Keratinocyte (primary cell): ENCODE measurements at regions not wholly inside any gene's neighbourhood (a gene's known extent, or its start where the extent isn't known, plus 50 kb on each side); places are given as distances from the start of the nearest gene placed in this dataset.

Source experiments
- DNase-seq: peaks from one replicate; pipeline ENCODE4 v3.0.0-alpha.2; 2011; ENCODE audit warnings: low read depth, missing footprints, low spot score
- FAIRE-seq: peaks from 2 replicates; lab custom pipeline; 2011; peaks lifted over from hg19 to GRCh38; lab: Jason Lieb, UNC
- H2AFZ ChIP-seq: 2 replicates; pipeline ENCODE4 v1.6.0; 2012; ENCODE audit warnings: low read length, control low read depth, inconsistent platforms; ENCODE audit not compliant: control insufficient read depth
- H3K27ac ChIP-seq: 2 replicates; pipeline ENCODE4 v1.5.1; 2011; ENCODE audit warnings: low read length; ENCODE audit not compliant: control insufficient read depth, insufficient read depth
- H3K27me3 ChIP-seq: 3 replicates; pipeline ENCODE4 v1.6.0; 2011; ENCODE audit warnings: low read length; ENCODE audit not compliant: control insufficient read depth, insufficient read depth; ENCODE audit errors: extremely low read depth
- H3K36me3 ChIP-seq, 2 experiments: 2 replicates in 1 of 2; 3 replicates in 1 of 2; pipeline ENCODE4 v1.5.1; 2011; ENCODE audit warnings: low read length in 2 of 2, mild to moderate bottlenecking in 1 of 2; ENCODE audit not compliant: control insufficient read depth in 2 of 2, insufficient read depth in 2 of 2; ENCODE audit errors: extremely low read depth in 1 of 2
- H3K4me1 ChIP-seq: 3 replicates; pipeline ENCODE4 v1.5.1; 2011; ENCODE audit warnings: low read length; ENCODE audit not compliant: control insufficient read depth, insufficient read depth; ENCODE audit errors: extremely low read depth
- H3K4me2 ChIP-seq: 3 replicates; pipeline ENCODE4 v1.6.0; 2011; ENCODE audit warnings: low read depth, low read length; ENCODE audit not compliant: control insufficient read depth, insufficient read depth; ENCODE audit errors: extremely low read depth
- H3K4me3 ChIP-seq, 3 experiments: fragments of 200-600 bp in 1 of 3; sonication (generic) in 1 of 3; 2 replicates in 2 of 3; 3 replicates in 1 of 3; pipeline ENCODE4 v1.5.1; 2011 to 2016; ENCODE audit warnings: low read length in 3 of 3, mild to moderate bottlenecking in 3 of 3, control low read depth in 2 of 3, inconsistent platforms in 1 of 3, low read depth in 1 of 3, mixed read lengths in 1 of 3, mixed run types in 1 of 3, moderate library complexity in 1 of 3; ENCODE audit not compliant: control insufficient read depth in 2 of 3, insufficient read depth in 2 of 3; ENCODE audit errors: extremely low read depth in 1 of 3
- H3K79me2 ChIP-seq: 2 replicates; pipeline ENCODE4 v1.6.0; 2012; ENCODE audit warnings: low read length; ENCODE audit not compliant: control insufficient read depth, insufficient read depth
- H3K9ac ChIP-seq: 3 replicates; pipeline ENCODE4 v1.6.0; 2011; ENCODE audit warnings: low read length; ENCODE audit not compliant: control insufficient read depth, insufficient read depth; ENCODE audit errors: extremely low read depth
- H3K9me1 ChIP-seq: 3 replicates; pipeline ENCODE4 v1.6.0; 2011; ENCODE audit warnings: low read length; ENCODE audit not compliant: control insufficient read depth, insufficient read depth; ENCODE audit errors: extremely low read depth
- H3K9me3 ChIP-seq: 2 replicates; pipeline ENCODE4 v1.5.1; 2012; ENCODE audit warnings: low read depth, low read length; ENCODE audit not compliant: control insufficient read depth
- H4K20me1 ChIP-seq: 3 replicates; pipeline ENCODE4 v1.6.0; 2011; ENCODE audit warnings: low read length; ENCODE audit not compliant: control insufficient read depth, insufficient read depth; ENCODE audit errors: extremely low read depth
- EZH2 ChIP-seq: IDR thresholded peaks from one replicate; pipeline ENCODE4 v1.6.1; 2012; ENCODE audit warnings: inconsistent platforms, mild to moderate bottlenecking, low read length, moderate library complexity
- dilution Hi-C: fragments of 300-500 bp; cut with MboI; formaldehyde crosslinking; loops from one replicate; pipeline ENCODE4 v1.7.0; 2020; ENCODE audit warnings: low sequenced_read_pairs; ENCODE audit not compliant: extremely low pct_ligation_motif_present
- TF ChIP-seq, protein P1 (sequence below), 3 experiments: IDR thresholded peaks in 1 of 3; conservative IDR thresholded peaks in 1 of 3; optimal IDR thresholded peaks in 1 of 3; 2 replicates in 2 of 3; 3 replicates in 1 of 3; pipeline versions ENCODE3 to v1.5.1; 2011; ENCODE audit warnings: low read length in 3 of 3, mild to moderate bottlenecking in 3 of 3, moderate library complexity in 2 of 3, control low read depth in 1 of 3, inconsistent platforms in 1 of 3; ENCODE audit not compliant: insufficient read depth in 2 of 3; ENCODE audit errors: extremely low read depth in 1 of 3

DNA sequence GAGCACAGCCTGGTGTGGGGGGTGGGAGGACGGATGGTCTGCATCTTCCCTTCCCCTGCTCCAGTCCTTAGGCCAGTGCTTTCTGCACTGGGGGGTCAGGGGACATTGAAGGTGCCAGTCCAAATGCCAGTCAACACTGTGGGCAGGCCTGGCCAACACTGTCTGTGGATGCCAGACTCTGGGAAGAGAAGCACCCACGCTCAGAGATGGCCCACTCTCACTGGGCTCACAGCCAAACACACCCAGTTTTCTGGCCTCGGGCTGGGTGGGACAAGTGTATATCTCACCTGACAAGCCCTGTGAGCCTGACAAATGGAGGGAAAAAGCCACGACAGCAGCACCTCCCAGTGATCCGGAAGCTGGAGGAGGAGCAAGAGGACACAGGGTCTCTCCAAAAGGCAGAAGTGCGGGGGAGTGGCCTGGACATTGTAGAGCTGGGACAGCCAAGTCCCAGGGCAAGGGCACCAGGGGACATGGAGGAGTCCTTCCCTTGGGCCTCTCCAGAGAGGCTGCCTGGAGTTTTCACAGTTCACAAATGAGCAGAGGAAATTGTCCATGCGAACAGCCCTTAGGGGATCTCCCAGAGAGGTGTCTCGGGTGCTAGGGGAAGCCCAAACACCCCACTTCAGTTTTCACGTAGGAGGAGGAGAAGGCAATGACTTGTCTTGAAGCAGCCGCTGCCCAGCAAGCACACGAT lies 79.3 kb downstream of the SDC1 start:
- DNase-seq (no peak), FAIRE-seq (no peak)
- H3K9me3 ChIP-seq, result no peaks in the 10 kb centered on the region
- H3K27me3 ChIP-seq, result no peaks in the 10 kb centered on the region
- dilution Hi-C loops, result no loop called here
- no peak overlapping the region for H3K4me2 ChIP-seq
- TF ChIP-seq EZH2, result no peak
- TF ChIP-seq, protein P1, sequence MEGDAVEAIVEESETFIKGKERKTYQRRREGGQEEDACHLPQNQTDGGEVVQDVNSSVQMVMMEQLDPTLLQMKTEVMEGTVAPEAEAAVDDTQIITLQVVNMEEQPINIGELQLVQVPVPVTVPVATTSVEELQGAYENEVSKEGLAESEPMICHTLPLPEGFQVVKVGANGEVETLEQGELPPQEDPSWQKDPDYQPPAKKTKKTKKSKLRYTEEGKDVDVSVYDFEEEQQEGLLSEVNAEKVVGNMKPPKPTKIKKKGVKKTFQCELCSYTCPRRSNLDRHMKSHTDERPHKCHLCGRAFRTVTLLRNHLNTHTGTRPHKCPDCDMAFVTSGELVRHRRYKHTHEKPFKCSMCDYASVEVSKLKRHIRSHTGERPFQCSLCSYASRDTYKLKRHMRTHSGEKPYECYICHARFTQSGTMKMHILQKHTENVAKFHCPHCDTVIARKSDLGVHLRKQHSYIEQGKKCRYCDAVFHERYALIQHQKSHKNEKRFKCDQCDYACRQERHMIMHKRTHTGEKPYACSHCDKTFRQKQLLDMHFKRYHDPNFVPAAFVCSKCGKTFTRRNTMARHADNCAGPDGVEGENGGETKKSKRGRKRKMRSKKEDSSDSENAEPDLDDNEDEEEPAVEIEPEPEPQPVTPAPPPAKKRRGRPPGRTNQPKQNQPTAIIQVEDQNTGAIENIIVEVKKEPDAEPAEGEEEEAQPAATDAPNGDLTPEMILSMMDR (optimal IDR thresholded peaks at IDR 0.05 in 1 of 3, IDR thresholded peaks at IDR 0.05 in 1 of 3, conservative IDR thresholded peaks at IDR 0.05 in 1 of 3; ENCODE audit: extremely low read depth in 1 of 3, insufficient read depth in 2 of 3, low read length in 3 of 3), result no peak
- no peak overlapping the region for H3K4me3 ChIP-seq
- H3K79me2 ChIP-seq, result no peaks in the 10 kb centered on the region
- H3K36me3 ChIP-seq, result no peaks in the 10 kb centered on the region
- peaks cover 40% of the 10 kb centered on the region for H3K4me1 ChIP-seq
- H4K20me1 ChIP-seq, result no peaks in the 10 kb centered on the region
- no peak overlapping the region for H3K9ac ChIP-seq
- H3K27ac ChIP-seq, result no peak overlapping the region
- peaks cover 2% of the 10 kb centered on the region for H3K9me1 ChIP-seq
- H2AFZ ChIP-seq, result peak overlapping the region; percentile 21

- dilution Hi-C loops, result no loop called here
- no peaks in the 10 kb centered on the region for H3K9me3 ChIP-seq
- H3K9ac ChIP-seq, result no peak overlapping the region
- no peaks in the 10 kb centered on the region for H4K20me1 ChIP-seq
- H3K79me2 ChIP-seq, result no peaks in the 10 kb centered on the region
- DNase-seq (no peak), FAIRE-seq (no peak)
- no peak overlapping the region for H3K4me2 ChIP-seq
- no peak overlapping the region for H2AFZ ChIP-seq
- TF ChIP-seq EZH2, result no peak
- TF ChIP-seq, protein P1 (optimal IDR thresholded peaks at IDR 0.05 in 1 of 3, IDR thresholded peaks at IDR 0.05 in 1 of 3, conservative IDR thresholded peaks at IDR 0.05 in 1 of 3; ENCODE audit: extremely low read depth in 1 of 3, insufficient read depth in 2 of 3, low read length in 3 of 3), result no peak
- H3K27ac ChIP-seq, result no peak overlapping the region
- H3K9me1 ChIP-seq, result peaks cover 2% of the 10 kb centered on the region
- no peaks in the 10 kb centered on the region for H3K36me3 ChIP-seq
- peaks cover 40% of the 10 kb centered on the region for H3K4me1 ChIP-seq
- H3K4me3 ChIP-seq, result no peak overlapping the region
- no peaks in the 10 kb centered on the region for H3K27me3 ChIP-seq
These were observed 80.1 kb downstream of the SDC1 start for GRCh38 chr2:20144861-20145260.
